KMS-11 (cell line): ENCODE measurements at regions not wholly inside any gene's neighbourhood (a gene's known extent, or its start where the extent isn't known, plus 50 kb on each side); places are given as distances from the start of the nearest gene placed in this dataset.

Experiments used
- H2AFZ ChIP-seq: fragments of 200-600 bp; sonication (generic); 2 replicates; pipeline ENCODE4 v1.6.1; 2016; ENCODE audit warnings: antibody characterized with exemption, mixed run types, low read depth
- H3K27ac ChIP-seq: fragments of 200-600 bp; sonication (generic); 2 replicates; pipeline ENCODE4 v1.6.1; 2016; ENCODE audit warnings: mild to moderate bottlenecking, mixed run types
- H3K27me3 ChIP-seq: fragments of 200-600 bp; sonication (generic); 2 replicates; pipeline ENCODE4 v1.6.1; 2017; ENCODE audit warnings: mild to moderate bottlenecking, low read depth, mixed run types, moderate library complexity; ENCODE audit not compliant: insufficient read depth
- H3K36me3 ChIP-seq: fragments of 200-600 bp; sonication (generic); 2 replicates; pipeline ENCODE4 v1.6.1; 2017; ENCODE audit warnings: mild to moderate bottlenecking, mixed run types; ENCODE audit not compliant: insufficient read depth
- H3K4me1 ChIP-seq: fragments of 200-600 bp; sonication (generic); 2 replicates; pipeline ENCODE4 v1.6.1; 2016; ENCODE audit warnings: mild to moderate bottlenecking, low read depth, mixed run types; ENCODE audit not compliant: poor library complexity, severe bottlenecking
- H3K4me2 ChIP-seq: fragments of 200-600 bp; sonication (generic); 2 replicates; pipeline ENCODE4 v1.7.0; 2016; ENCODE audit warnings: mild to moderate bottlenecking, mixed run types
- H3K4me3 ChIP-seq: fragments of 200-600 bp; sonication (generic); IDR thresholded peaks from 2 replicates; pipeline ENCODE4 v1.6.1; 2017; ENCODE audit warnings: low read depth, low read length, mixed read lengths; ENCODE audit not compliant: insufficient read depth
- H3K79me2 ChIP-seq: fragments of 200-600 bp; sonication (generic); 2 replicates; pipeline ENCODE4 v1.6.1; 2016; ENCODE audit warnings: low read depth, mixed run types; ENCODE audit not compliant: insufficient read depth
- H3K9ac ChIP-seq: fragments of 200-600 bp; sonication (generic); 2 replicates; pipeline ENCODE4 v1.6.1; 2016; ENCODE audit warnings: mild to moderate bottlenecking, mixed run types
- H4K20me1 ChIP-seq: fragments of 200-600 bp; sonication (generic); 2 replicates; pipeline ENCODE4 v1.6.1; 2016; ENCODE audit warnings: mild to moderate bottlenecking, mixed run types; ENCODE audit not compliant: insufficient read depth
- TF ChIP-seq, protein P1 (sequence below): fragments of 200-600 bp; sonication (generic); conservative IDR thresholded peaks from 2 replicates; pipeline ENCODE4 v1.6.1; 2017; ENCODE audit warnings: low read depth, mild to moderate bottlenecking, antibody characterized with exemption, low read length, moderate library complexity, mixed read lengths

DNA sequence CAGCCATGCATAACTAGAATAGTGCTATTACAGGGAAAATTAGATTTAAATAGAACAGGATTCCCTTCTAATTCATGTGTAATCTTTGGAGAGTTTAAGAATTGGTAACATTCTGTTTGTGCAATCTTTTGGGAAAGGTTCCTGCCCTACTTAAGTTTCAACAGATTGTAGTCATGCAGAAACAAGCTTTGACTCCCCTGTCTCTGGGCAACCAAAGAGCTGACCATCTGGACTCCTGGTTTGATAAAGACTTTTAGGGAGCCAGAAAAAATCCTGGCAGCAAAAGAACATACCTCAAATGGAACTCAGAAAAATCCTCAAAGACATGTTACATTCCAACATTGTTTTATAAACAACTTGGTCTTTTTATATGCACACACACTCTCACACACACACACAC, 191.1 kb upstream of the NEIL3 start:
- Histone ChIP-seq H2AFZ (no peak overlapping the region), H3K4me2 (no peak overlapping the region), H3K27me3 (no peaks in the 10 kb centered on the region), H3K4me3 (no peak overlapping the region), H4K20me1 (no peaks in the 10 kb centered on the region), H3K9ac (no peak overlapping the region), H3K36me3 (no peaks in the 10 kb centered on the region), H3K4me1 (peaks cover 14% of the 10 kb centered on the region), H3K79me2 (no peaks in the 10 kb centered on the region), H3K27ac (no peak overlapping the region)
- TF ChIP-seq, protein P1, sequence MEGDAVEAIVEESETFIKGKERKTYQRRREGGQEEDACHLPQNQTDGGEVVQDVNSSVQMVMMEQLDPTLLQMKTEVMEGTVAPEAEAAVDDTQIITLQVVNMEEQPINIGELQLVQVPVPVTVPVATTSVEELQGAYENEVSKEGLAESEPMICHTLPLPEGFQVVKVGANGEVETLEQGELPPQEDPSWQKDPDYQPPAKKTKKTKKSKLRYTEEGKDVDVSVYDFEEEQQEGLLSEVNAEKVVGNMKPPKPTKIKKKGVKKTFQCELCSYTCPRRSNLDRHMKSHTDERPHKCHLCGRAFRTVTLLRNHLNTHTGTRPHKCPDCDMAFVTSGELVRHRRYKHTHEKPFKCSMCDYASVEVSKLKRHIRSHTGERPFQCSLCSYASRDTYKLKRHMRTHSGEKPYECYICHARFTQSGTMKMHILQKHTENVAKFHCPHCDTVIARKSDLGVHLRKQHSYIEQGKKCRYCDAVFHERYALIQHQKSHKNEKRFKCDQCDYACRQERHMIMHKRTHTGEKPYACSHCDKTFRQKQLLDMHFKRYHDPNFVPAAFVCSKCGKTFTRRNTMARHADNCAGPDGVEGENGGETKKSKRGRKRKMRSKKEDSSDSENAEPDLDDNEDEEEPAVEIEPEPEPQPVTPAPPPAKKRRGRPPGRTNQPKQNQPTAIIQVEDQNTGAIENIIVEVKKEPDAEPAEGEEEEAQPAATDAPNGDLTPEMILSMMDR, result no peak

DNA sequence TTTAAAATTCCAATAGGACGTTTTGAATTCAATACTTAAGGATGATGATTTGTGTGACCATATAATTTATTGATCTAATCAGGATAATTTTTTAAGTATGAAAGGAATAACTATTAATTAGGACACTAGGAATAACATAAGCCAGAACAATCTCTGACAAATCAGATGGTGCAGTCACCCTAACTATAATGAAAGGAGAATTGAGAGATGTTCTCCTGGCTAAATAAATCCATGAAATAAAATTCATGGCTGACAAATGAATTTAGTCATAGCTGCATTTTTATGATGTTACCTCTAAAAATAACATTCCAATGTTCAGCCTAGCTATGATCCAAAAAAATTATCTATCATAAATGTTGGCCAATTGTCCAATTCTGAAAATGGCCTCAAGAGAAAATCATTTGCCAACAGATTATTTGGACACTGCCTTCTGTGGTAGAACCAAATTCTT, 190.6 kb upstream of the NEIL3 start:
- Histone ChIP-seq H3K9ac (no peak overlapping the region), H3K79me2 (no peaks in the 10 kb centered on the region), H3K27ac (no peak overlapping the region), H3K27me3 (no peaks in the 10 kb centered on the region), H4K20me1 (no peaks in the 10 kb centered on the region), H2AFZ (no peak overlapping the region), H3K4me3 (no peak overlapping the region), H3K4me2 (no peak overlapping the region), H3K36me3 (no peaks in the 10 kb centered on the region), H3K4me1 (peaks cover 10% of the 10 kb centered on the region)
- TF ChIP-seq, protein P1, result no peak

DNA sequence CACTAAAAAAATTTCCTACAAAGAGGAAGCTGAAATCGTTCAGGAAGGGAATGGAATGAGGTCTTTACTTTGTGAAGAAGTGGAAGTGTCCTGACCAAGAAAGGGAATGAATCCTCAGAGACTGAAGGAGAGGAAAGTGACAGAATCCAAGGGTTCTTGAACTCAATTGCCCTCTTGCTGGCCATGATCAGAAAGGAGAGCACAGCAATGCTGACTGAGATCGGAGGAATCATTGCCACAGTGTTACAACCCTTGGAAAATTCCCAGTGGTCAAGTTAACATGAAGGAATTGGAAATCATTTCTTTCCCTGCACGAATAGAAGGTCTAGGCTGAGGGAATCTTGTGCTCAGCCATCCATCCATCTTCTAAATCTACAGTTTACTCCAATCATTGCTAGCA, 190.0 kb upstream of the NEIL3 start:
- Histone ChIP-seq H3K4me3 (no peak overlapping the region), H3K27ac (no peak overlapping the region), H4K20me1 (no peaks in the 10 kb centered on the region), H2AFZ (no peak overlapping the region), H3K4me1 (peaks cover 4% of the 10 kb centered on the region), H3K36me3 (no peaks in the 10 kb centered on the region), H3K79me2 (no peaks in the 10 kb centered on the region), H3K4me2 (no peak overlapping the region), H3K9ac (no peak overlapping the region), H3K27me3 (no peaks in the 10 kb centered on the region)
- TF ChIP-seq, protein P1, result no peak

DNA sequence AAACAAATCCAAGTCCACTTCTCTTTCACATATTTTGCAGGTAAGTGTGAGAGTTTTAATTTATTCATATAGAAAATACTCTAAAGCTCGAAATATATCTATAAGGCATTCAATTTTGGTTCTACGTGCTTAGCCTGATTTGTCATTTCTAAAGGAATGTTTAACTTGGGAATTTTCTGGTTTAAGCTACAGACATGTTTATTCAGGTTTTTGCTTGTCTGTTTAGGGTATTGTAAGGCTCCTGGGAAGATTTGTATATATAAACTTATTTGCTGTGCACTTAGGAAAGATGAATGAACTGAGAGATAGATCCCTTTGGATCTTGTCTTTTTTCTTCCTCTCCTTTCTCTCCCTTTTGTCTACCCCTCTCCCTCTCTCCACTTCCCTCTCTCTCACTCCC, 185.9 kb upstream of the NEIL3 start:
- H3K27ac ChIP-seq, result no peak overlapping the region
- H3K27me3 ChIP-seq, result no peaks in the 10 kb centered on the region
- no peak overlapping the region for H3K4me2 ChIP-seq
- H3K4me3 ChIP-seq, result no peak overlapping the region
- H3K79me2 ChIP-seq, result no peaks in the 10 kb centered on the region
- no peaks in the 10 kb centered on the region for H4K20me1 ChIP-seq
- no peak overlapping the region for H2AFZ ChIP-seq
- H3K9ac ChIP-seq, result no peak overlapping the region
- TF ChIP-seq, protein P1, result no peak
- no peaks in the 10 kb centered on the region for H3K36me3 ChIP-seq
- no peaks in the 10 kb centered on the region for H3K4me1 ChIP-seq
